ENCODE measurements at regions not wholly inside any gene's neighbourhood (a gene's known extent, or its start where the extent isn't known, plus 50 kb on each side); places are given as distances from the start of the nearest gene placed in this dataset.

DNA sequence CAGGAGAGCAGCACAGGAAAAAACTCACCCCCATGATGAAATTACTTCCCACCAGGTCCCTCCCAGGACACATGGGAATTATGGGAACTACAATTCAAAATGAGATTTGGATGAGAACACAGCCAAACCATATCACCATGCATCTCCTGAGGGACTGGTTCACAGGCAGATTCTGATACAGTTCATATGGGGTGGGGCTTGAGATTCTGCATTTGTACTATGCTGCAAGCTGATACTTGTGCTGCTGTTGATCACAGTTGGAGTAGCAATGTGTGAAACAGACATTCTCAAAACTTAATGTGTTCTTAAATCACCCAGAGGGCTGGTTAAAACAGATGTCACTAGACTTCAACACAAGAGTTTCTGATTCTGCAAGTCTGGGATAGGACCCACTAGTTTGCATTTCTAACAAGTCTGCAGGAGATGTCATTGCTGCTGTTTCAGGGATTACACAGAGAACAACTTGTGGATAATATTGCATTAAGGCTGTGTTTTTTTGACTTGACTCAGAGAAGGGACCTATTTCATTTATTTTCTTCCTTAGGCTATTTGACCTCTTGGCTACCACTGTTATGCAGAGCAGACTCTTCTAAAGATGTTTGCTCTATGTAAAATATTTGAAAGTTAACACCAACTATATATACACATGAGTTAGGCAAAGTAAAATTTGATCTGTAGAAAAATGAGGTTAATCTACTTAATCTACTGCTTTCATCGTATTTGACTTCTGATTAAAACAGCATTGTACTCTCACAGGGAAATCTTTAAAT is 194.2 kb upstream of the CNTN3 start (continued):
- TF ChIP-seq ETV6 (IDR thresholded peaks at IDR 0.05; ENCODE audit: borderline replicate concordance in 1 of 2, low read depth in 2 of 2, low read length in 1 of 2), result no peak
- TF ChIP-seq ETV6 (CRISPR knock-in tag; IDR thresholded peaks at IDR 0.05; ENCODE audit: borderline replicate concordance), result no peak

DNA sequence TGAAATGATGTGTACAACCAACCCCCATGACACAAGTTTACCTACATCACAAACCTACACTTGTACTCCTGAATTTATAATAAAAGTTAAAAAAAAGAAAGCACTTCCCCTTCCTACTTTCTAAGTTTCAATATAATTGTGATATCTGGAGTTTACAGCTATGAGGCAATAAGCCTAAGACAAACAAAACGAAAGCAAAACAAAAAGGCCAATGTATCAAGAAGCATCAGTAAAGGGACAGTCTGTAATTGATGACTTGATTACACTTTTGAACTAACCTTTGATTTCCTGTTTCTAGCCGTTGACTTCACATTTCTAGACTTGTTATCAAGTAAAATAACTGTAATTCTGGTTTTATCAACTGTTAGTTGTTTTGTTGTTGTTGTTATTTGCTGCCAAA is 187.5 kb upstream of the CNTN3 start:
- H3K27me3 ChIP-seq (ENCODE audit: control insufficient read depth in 2 of 2, insufficient read depth in 2 of 2, low read length in 2 of 2), result no peaks in the 10 kb centered on the region
- POLR2A ChIA-PET, result no interaction called here
- BruUV-seq (replicated peaks), result no TSS peak
- CTCF ChIA-PET (ENCODE audit: low intra/inter-chr PET ratio), result no interaction called here
- FAIRE-seq (no peak), ATAC-seq (no peak), DNase-seq (ENCODE audit: extremely low read depth in 1 of 4, low spot score in 3 of 4) (no peak)
- no peak overlapping the region for H3K27ac ChIP-seq (ENCODE audit: extremely low read depth, low read depth, low read length)
- in situ Hi-C loops (cut with MboI) (no loop called here), intact Hi-C loops (cut with micrococcal nuclease) (no loop called here)
- no peak overlapping the region for H3K4me3 ChIP-seq
- no peaks in the 10 kb centered on the region for H3K9me3 ChIP-seq (replicated peaks; ENCODE audit: control insufficient read depth, insufficient read depth, low read depth, low read length)
- no peak overlapping the region for H3K4me2 ChIP-seq (ENCODE audit: insufficient read depth, low read length)
- no peaks in the 10 kb centered on the region for H3K9me1 ChIP-seq (ENCODE audit: control insufficient read depth, insufficient read depth, low read length)
- H3K4me1 ChIP-seq (replicated peaks in 1 of 2; ENCODE audit: control insufficient read depth in 2 of 2, insufficient read depth in 2 of 2, low read length in 2 of 2), result no peaks in the 10 kb centered on the region
- 0% methylated on average over 2 of the region's 2 CpGs for WGBS (ENCODE audit: insufficient coverage, low coverage, missing lambda C conversion rate)
- no peaks in the 10 kb centered on the region for H3K36me3 ChIP-seq (ENCODE audit: control insufficient read depth, insufficient read depth, low read length)
- no peak overlapping the region for H3K9ac ChIP-seq (ENCODE audit: insufficient read depth in 1 of 2, low read depth in 2 of 2, low read length in 2 of 2)
- no peak overlapping the region for H2AFZ ChIP-seq (ENCODE audit: low read depth, low read length)
- TF ChIP-seq SAP30 (IDR thresholded peaks at IDR 0.05; ENCODE audit: borderline replicate concordance, insufficient read depth, low read depth, low read length, poor library complexity, severe bottlenecking), result no peak
- TF ChIP-seq HMG20B (CRISPR knock-in tag; IDR thresholded peaks at IDR 0.05), result no peak
- no peak for TF ChIP-seq SIN3A (IDR thresholded peaks at IDR 0.05; ENCODE audit: borderline replicate concordance in 2 of 2, control insufficient read depth in 1 of 2, low read depth in 2 of 2, low read length in 2 of 2)
- TF ChIP-seq PTBP1 (IDR thresholded peaks at IDR 0.05; ENCODE audit: low read depth, low read length), result no peak
- TF ChIP-seq ZNF121 (CRISPR knock-in tag; conservative IDR thresholded peaks at IDR 0.05), result no peak
- TF ChIP-seq ZNF444 (CRISPR knock-in tag; IDR thresholded peaks at IDR 0.05), result no peak
- no peak for TF ChIP-seq ZNF316 (IDR thresholded peaks at IDR 0.05)
- H3K79me2 ChIP-seq (ENCODE audit: control insufficient read depth, insufficient read depth, low read length), result no peaks in the 10 kb centered on the region
- no peaks in the 10 kb centered on the region for H4K20me1 ChIP-seq (replicated peaks; ENCODE audit: control insufficient read depth, insufficient read depth, low read length)

All from K562 (cell line).